Caco-2 (cell line): ENCODE measurements at regions not wholly inside any gene's neighbourhood (a gene's known extent, or its start where the extent isn't known, plus 50 kb on each side); places are given as distances from the start of the nearest gene placed in this dataset.

Experiments used
- BruUV-seq: library from RNA; stranded (reverse); fragments of 400-500 nt; replicated peaks from 2 replicates; lab custom pipeline; 2021; lab: Mats Ljungman, UMichigan
- CTCF ChIA-PET: fragments of 300-600 bp; sonication (Branson Sonifier 250); formaldehyde crosslinking; loops from one replicate; lab custom pipeline; 2022; ENCODE audit warnings: antibody characterized with exemption; lab: Charles Lee
- POLR2A ChIA-PET: fragments of 300-600 bp; sonication (Branson Sonifier 250); formaldehyde crosslinking; loops from one replicate; lab custom pipeline; 2022; ENCODE audit warnings: antibody characterized with exemption; lab: Charles Lee
- DNase-seq, 2 experiments: peaks; one replicate each; pipeline versions ENCODE4 v3.0.0 to v3.0.0-alpha.2; 2020 to 2022
- H3K27me3 ChIP-seq: replicated peaks from 2 replicates; pipeline ENCODE4 v1.6.0; 2011; ENCODE audit warnings: low read length; ENCODE audit not compliant: control insufficient read depth, insufficient read depth
- H3K36me3 ChIP-seq: 2 replicates; pipeline ENCODE4 v1.5.1; 2011; ENCODE audit warnings: low read length; ENCODE audit not compliant: control insufficient read depth, insufficient read depth
- H3K4me1 ChIP-seq: fragments of 250-450 bp; sonication (Bioruptor Pico); 2 replicates; pipeline ENCODE4 v1.5.1; 2020; ENCODE audit warnings: mild to moderate bottlenecking
- H3K4me3 ChIP-seq: 2 replicates; pipeline ENCODE4 v1.5.1; 2011; ENCODE audit warnings: low read depth, mild to moderate bottlenecking, control low read depth, low read length
- H3K9me3 ChIP-seq: fragments of 250-450 bp; sonication (Bioruptor Pico); 2 replicates; pipeline ENCODE4 v1.5.1; 2020; ENCODE audit warnings: mild to moderate bottlenecking, moderate library complexity
- H3K27ac Mint-ChIP-seq: one replicate; pipeline ENCODE4 v1.8.0; 2022; ENCODE audit warnings: mixed read lengths; ENCODE audit not compliant: unreplicated experiment
- H3K27me3 Mint-ChIP-seq: one replicate; pipeline ENCODE4 v1.8.0; 2022; ENCODE audit warnings: mixed read lengths; ENCODE audit not compliant: insufficient read depth, unreplicated experiment
- H3K36me3 Mint-ChIP-seq: one replicate; pipeline ENCODE4 v1.8.0; 2022; ENCODE audit warnings: mild to moderate bottlenecking, mixed read lengths; ENCODE audit not compliant: insufficient read depth, unreplicated experiment
- H3K4me1 Mint-ChIP-seq: one replicate; pipeline ENCODE4 v1.8.0; 2022; ENCODE audit warnings: low read depth, mixed read lengths; ENCODE audit not compliant: unreplicated experiment
- H3K4me3 Mint-ChIP-seq: one replicate; pipeline ENCODE4 v1.8.0; 2022; ENCODE audit warnings: mild to moderate bottlenecking, moderate library complexity, mixed read lengths; ENCODE audit not compliant: unreplicated experiment
- H3K9me3 Mint-ChIP-seq: one replicate; pipeline ENCODE4 v1.8.0; 2022; ENCODE audit warnings: mixed read lengths; ENCODE audit not compliant: unreplicated experiment
- CTCF ChIP-seq, 2 experiments: fragments of 200-600 bp in 1 of 2; IDR thresholded peaks; 1 replicate in 1 of 2; 2 replicates in 1 of 2; pipeline versions ENCODE4 v1.5.1 to v1.8.0; 2011 to 2022; ENCODE audit warnings: antibody characterized with exemption in 1 of 2, control low read depth in 1 of 2, inconsistent platforms in 1 of 2, low read depth in 1 of 2, low read length in 1 of 2, mild to moderate bottlenecking in 1 of 2, moderate library complexity in 1 of 2; ENCODE audit not compliant: insufficient read depth in 1 of 2, severe bottlenecking in 1 of 2, unreplicated experiment in 1 of 2
- intact Hi-C: fragments of 100-400 bp; cut with micrococcal nuclease; formaldehyde crosslinking; loops from one replicate; pipeline ENCODE4 v1.10.0; 2022; ENCODE audit not compliant: unreplicated experiment

DNA sequence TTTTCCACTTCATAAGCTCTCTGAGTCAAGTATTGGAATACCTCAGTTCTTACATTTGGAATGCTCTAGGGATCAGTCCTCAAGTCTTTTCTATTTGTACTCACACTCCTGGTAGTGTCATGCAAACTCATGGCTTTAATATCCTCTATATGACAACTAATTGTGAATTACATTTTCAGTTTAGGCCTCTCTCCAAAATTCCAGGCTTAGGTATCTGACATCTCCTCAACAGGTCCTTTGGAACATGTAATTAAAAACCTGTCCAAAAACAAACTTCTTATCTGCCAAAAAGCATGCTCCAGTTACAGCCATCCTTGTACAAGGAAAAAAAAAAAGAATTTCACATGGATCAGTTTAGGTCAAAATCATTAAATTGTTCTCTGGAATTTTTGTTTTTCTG lies 1336.2 kb upstream of the NRXN1 start:
- H3K36me3 ChIP-seq: no peaks in the 10 kb centered on the region
- no peak for DNase-seq
- no TSS peak for BruUV-seq
- H3K9me3 ChIP-seq: peaks cover 6% of the 10 kb centered on the region
- CTCF ChIA-PET: no interaction called here
- no peak overlapping the region for H3K4me3 ChIP-seq
- intact Hi-C loops: no loop called here
- Mint-ChIP-seq H3K4me1 (no peaks in the 10 kb centered on the region), H3K4me3 (no peak overlapping the region), H3K36me3 (no peaks in the 10 kb centered on the region), H3K9me3 (peaks cover 15% of the 10 kb centered on the region), H3K27ac (no peak overlapping the region), H3K27me3 (no peaks in the 10 kb centered on the region)
- POLR2A ChIA-PET: no interaction called here
- H3K27me3 ChIP-seq: no peaks in the 10 kb centered on the region
- no peak for TF ChIP-seq CTCF (IDR thresholded peaks at IDR 0.05; ENCODE audit: insufficient read depth in 1 of 2, low read depth in 1 of 2, low read length in 1 of 2, severe bottlenecking in 1 of 2, unreplicated experiment in 1 of 2)
- H3K4me1 ChIP-seq: no peaks in the 10 kb centered on the region

- Mint-ChIP-seq H3K4me1 (no peaks in the 10 kb centered on the region), H3K27ac (no peak overlapping the region), H3K9me3 (peaks cover 15% of the 10 kb centered on the region), H3K4me3 (no peak overlapping the region), H3K27me3 (no peaks in the 10 kb centered on the region), H3K36me3 (no peaks in the 10 kb centered on the region)
- BruUV-seq: no TSS peak
- Histone ChIP-seq H3K36me3 (no peaks in the 10 kb centered on the region), H3K9me3 (peaks cover 6% of the 10 kb centered on the region), H3K27me3 (no peaks in the 10 kb centered on the region), H3K4me1 (no peaks in the 10 kb centered on the region), H3K4me3 (no peak overlapping the region)
- POLR2A ChIA-PET: no interaction called here
- CTCF ChIA-PET: no interaction called here
- TF ChIP-seq CTCF (IDR thresholded peaks at IDR 0.05; ENCODE audit: insufficient read depth in 1 of 2, low read depth in 1 of 2, low read length in 1 of 2, severe bottlenecking in 1 of 2, unreplicated experiment in 1 of 2): no peak
- intact Hi-C loops: no loop called here
- no peak for DNase-seq
Observed at GRCh38 chr2:52365946-52366345, 1334.0 kb upstream of the NRXN1 start.

- no peak for TF ChIP-seq CTCF (IDR thresholded peaks at IDR 0.05; ENCODE audit: insufficient read depth in 1 of 2, low read depth in 1 of 2, low read length in 1 of 2, severe bottlenecking in 1 of 2, unreplicated experiment in 1 of 2)
- no peaks in the 10 kb centered on the region for H3K27me3 Mint-ChIP-seq
Observed at GRCh38 chr2:52356556-52356955, 1324.6 kb upstream of the NRXN1 start.

More at GRCh38 chr2:52356556-52356955, 1324.6 kb upstream of the NRXN1 start:
- H3K27me3 ChIP-seq: no peaks in the 10 kb centered on the region
- no peaks in the 10 kb centered on the region for H3K36me3 ChIP-seq
- no peaks in the 10 kb centered on the region for H3K36me3 Mint-ChIP-seq
- intact Hi-C loops: no loop called here
- no peak overlapping the region for H3K4me3 ChIP-seq
- ChIA-PET POLR2A (no interaction called here), CTCF (no interaction called here)
- DNase-seq: no peak
- no peak overlapping the region for H3K27ac Mint-ChIP-seq
- peaks cover 10% of the 10 kb centered on the region for H3K9me3 Mint-ChIP-seq
- H3K4me1 ChIP-seq: no peaks in the 10 kb centered on the region
- H3K4me1 Mint-ChIP-seq: no peaks in the 10 kb centered on the region
- no TSS peak for BruUV-seq
- H3K4me3 Mint-ChIP-seq: no peak overlapping the region
- no peaks in the 10 kb centered on the region for H3K9me3 ChIP-seq
